Pulmonary artery endothelial cell (primary cell): ENCODE measurements at regions not wholly inside any gene's neighbourhood (a gene's known extent, or its start where the extent isn't known, plus 50 kb on each side); places are given as distances from the start of the nearest gene placed in this dataset.

ENCODE experiments used
- DNase-seq: peaks from one replicate; pipeline ENCODE4 v3.0.0-alpha.2; 2011; ENCODE audit warnings: low read depth, low spot score

DNA sequence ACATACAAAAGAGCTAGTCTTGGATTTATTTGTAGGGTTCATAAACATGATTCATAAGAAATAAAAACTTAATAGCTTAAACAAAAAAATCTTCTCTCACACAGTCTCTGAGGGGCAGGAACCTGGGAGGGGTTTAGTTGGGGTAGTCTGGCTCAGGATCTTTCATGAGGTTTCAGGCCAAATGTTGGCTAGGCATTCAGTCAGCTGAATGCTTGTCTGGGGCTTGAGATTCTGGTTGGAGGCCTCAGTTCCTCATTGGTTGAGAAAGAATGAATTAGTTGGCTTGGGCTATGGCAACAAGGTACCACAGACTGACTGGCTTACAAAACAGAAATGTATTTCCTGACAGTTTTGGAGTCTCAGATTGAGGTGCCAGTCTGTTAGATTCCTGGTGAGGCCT lies 74.3 kb downstream of the ANKRD7 start:
- no peak for DNase-seq

GRCh38 chr7:118300177-118300576 lies 75.7 kb downstream of the ANKRD7 start:
- DNase-seq: no peak

- no peak for DNase-seq
Observed at GRCh38 chr7:118304100-118304499, 79.6 kb downstream of the ANKRD7 start.

DNA sequence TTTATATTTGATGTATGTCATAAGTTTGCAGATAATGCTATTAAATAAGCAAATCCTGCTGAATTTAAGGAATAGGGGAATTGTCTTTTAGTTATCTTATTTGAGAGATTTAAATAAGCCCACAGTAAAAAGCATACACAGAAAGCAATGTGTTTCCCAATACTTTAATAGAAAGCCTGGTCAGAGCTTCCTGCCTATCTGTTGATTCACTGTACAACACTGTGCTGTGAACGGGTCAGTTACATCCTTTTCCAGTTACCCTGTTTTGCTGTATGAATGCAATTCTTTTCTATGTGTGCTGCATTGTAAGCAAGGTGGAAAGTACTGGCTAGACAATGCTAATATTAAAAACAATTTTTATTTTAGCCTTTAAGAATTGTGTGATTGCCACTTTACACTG lies 81.2 kb downstream of the ANKRD7 start:
- no peak for DNase-seq

DNA sequence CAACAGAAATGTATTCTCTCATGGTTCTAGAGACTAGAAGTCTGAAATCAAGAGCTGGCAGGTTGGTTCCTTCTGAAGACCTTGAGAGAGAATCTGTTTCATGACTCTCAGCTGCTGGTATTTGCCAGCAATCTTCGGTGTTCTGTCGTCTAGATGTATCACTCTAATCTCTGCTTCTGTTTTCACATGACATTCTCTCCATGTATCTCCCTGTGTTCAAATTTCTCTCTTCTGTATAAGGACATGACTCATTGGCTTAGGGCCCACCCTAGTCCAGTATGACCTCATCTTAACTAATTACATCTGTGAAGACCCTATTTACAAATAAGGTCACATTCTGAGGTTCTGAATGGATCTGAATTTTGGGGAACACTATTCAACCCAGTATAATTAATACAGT lies 82.3 kb downstream of the ANKRD7 start:
- DNase-seq: no peak

DNA sequence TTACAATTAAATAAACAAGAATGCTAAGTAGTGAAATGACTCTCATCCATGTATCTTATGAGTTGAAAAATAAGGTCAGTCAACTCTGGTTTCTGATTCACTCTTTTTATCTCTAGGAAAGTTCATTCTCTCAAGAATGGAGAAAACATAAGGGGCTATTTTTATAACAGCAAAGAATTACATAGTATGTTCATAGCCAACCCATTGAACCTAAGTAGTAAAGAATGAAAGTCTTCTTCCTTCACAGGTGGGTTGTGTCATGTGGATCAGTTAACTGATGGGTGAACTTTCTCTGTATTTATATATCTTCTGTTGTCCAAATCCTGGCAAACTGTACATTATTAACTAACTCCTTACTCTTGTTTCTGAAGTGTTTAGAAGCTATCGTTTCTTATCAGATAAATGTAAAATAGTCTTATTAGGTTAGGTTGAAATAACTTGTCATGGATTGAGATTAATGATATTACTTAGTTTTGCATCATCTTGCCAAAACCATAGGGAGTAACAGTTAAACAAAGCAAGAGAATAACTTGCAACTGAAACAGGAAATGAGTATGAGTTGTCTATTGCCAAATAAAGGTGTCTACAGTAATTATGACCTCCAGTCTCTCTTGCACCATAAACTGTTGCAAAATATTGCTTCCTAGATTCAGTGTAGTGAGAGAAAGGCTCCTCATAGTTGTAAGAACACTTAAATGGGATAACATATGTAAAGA lies 86.8 kb downstream of the ANKRD7 start:
- no peak for DNase-seq

DNA sequence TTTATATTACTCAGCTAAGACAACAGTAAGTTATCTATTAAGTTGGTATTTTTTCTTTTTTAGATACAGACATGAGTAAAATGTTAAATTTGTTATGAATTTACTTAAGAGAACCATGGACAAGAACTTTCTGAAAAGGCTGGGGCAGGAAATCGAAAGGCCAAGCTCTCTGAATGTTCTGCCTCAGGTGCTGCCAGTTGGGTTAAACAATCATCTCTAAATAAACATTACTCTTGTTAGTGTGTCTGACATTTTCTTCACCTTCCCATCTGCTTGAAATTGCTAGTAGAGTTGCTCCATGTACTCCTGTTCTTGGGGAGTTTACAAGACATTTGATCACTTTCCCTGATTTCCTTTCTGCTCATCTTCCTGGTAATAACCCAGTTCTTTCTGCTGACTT lies 87.5 kb downstream of the ANKRD7 start:
- DNase-seq: no peak

DNA sequence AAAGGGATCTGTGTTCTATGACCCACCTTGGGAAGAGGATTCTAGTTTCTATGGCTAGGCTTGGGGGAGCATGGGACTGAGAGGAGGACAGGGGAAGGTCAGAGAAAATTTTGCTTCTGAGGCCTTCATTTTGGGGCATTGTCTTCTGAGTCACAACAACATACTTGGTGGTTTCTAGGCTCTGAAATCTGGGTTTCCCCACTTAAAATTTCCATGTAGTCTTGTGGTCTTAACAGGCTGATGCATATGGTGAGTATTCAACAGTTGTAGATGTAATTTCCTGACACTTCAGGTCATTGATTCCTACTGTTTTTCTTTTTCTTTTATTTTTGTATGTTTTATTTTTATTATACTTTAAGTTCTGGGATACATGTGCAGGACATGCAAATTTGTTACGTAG lies 88.5 kb downstream of the ANKRD7 start:
- DNase-seq: no peak

- no peak for DNase-seq
Observed at GRCh38 chr7:118324790-118325449, 100.4 kb downstream of the ANKRD7 start.

DNA sequence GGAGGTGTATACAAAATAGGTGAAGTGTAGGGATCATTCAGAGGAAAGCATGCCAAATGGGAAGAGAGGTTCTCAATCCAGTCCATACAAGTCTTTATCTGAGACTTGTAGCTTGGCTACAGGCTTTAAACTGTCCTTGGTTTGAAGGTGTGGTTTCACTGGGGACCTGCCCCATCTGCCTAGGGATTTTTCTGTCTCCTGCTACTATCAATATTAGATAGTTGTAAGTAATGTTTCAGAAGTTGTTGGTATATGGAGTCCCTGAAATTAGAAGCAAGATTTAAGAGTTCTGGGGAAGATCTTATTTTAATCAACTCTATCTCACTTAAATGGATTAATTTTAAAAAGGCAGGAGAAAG lies 100.9 kb downstream of the ANKRD7 start:
- no peak for DNase-seq

DNA sequence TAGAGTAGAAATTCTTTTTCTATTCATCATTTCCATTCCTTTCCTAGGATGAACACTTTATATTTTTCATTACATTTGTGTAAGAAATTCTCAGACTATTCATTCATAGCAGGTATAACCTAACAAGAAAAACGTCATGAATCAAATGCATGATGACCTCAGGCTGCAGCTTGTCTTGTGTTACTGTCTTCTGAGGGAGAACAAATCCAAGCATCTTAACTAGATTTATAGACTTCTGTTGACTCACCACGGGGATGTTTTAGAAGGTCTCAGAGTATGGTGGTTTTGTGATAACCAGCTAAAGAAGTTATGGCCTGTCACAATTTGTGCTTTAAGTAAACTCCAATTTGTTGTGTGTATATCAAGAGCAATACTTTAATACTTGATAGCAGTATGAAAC lies 102.7 kb downstream of the ANKRD7 start:
- no peak for DNase-seq

- no peak for DNase-seq
Observed at GRCh38 chr7:118328505-118329211, 104.2 kb downstream of the ANKRD7 start.

- DNase-seq: no peak
Observed at GRCh38 chr7:118330388-118330787, 105.9 kb downstream of the ANKRD7 start.

DNA sequence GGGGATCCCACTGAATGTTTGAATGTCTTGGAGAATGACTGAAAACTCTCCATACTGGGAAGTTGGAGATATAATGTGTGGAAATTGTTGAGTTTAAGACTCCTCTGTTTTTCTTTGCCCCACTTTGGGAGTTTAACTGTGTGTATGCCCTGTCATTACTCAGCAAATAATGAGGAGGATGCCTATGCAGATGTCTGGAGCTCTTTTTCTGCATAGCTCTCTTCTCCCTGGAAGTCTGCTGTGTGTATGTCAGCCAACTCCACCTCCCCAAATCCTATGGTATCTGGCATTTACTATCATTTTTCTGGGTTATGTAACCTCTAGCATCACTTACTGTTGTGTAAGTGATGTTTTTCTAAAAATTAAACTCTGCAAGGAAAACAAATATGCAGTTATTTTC lies 122.2 kb downstream of the ANKRD7 start:
- no peak for DNase-seq

GRCh38 chr7:118349604-118350003 lies 125.1 kb downstream of the ANKRD7 start:
- no peak for DNase-seq

- no peak for DNase-seq
Observed at GRCh38 chr7:118350260-118350659, 125.8 kb downstream of the ANKRD7 start.

GRCh38 chr7:118352867-118353453 lies 128.5 kb downstream of the ANKRD7 start:
- no peak for DNase-seq

GRCh38 chr7:118366363-118366762 lies 141.9 kb downstream of the ANKRD7 start:
- DNase-seq: no peak

- no peak for DNase-seq
Observed at GRCh38 chr7:118368958-118369357, 144.5 kb downstream of the ANKRD7 start.

GRCh38 chr7:118369987-118370386 lies 145.5 kb downstream of the ANKRD7 start:
- DNase-seq: no peak

- no peak for DNase-seq
Observed at GRCh38 chr7:118372530-118372929, 148.0 kb downstream of the ANKRD7 start.

- no peak for DNase-seq
Observed at GRCh38 chr7:118389629-118390028, 165.1 kb downstream of the ANKRD7 start.
